ENCODE measurements at regions not wholly inside any gene's neighbourhood (a gene's known extent, or its start where the extent isn't known, plus 50 kb on each side); places are given as distances from the start of the nearest gene placed in this dataset.

GRCh38 chr16:17643935-17644334 lies 173.2 kb upstream of the XYLT1 start:
- no peak for TF ChIP-seq POLR2A (IDR thresholded peaks at IDR 0.05)
- TF ChIP-seq, protein P1, sequence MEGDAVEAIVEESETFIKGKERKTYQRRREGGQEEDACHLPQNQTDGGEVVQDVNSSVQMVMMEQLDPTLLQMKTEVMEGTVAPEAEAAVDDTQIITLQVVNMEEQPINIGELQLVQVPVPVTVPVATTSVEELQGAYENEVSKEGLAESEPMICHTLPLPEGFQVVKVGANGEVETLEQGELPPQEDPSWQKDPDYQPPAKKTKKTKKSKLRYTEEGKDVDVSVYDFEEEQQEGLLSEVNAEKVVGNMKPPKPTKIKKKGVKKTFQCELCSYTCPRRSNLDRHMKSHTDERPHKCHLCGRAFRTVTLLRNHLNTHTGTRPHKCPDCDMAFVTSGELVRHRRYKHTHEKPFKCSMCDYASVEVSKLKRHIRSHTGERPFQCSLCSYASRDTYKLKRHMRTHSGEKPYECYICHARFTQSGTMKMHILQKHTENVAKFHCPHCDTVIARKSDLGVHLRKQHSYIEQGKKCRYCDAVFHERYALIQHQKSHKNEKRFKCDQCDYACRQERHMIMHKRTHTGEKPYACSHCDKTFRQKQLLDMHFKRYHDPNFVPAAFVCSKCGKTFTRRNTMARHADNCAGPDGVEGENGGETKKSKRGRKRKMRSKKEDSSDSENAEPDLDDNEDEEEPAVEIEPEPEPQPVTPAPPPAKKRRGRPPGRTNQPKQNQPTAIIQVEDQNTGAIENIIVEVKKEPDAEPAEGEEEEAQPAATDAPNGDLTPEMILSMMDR (IDR thresholded peaks at IDR 0.05 in 4 of 5, conservative IDR thresholded peaks at IDR 0.05 in 1 of 5) = no peak
